GM19043 (cell line): ENCODE measurements at regions not wholly inside any gene's neighbourhood (a gene's known extent, or its start where the extent isn't known, plus 50 kb on each side); places are given as distances from the start of the nearest gene placed in this dataset.
"Not testable (repeated sequence)": the region's sequence is repeated elsewhere in the genome, so short reads cannot be mapped to it uniquely, and the experiment has no call there.

Source experiments
- ATAC-seq: cut with Tn5 transposase; IDR thresholded peaks from one replicate; pipeline ENCODE4 v1.9.1; 2021; ENCODE audit warnings: low read depth; ENCODE audit not compliant: unreplicated experiment

DNA sequence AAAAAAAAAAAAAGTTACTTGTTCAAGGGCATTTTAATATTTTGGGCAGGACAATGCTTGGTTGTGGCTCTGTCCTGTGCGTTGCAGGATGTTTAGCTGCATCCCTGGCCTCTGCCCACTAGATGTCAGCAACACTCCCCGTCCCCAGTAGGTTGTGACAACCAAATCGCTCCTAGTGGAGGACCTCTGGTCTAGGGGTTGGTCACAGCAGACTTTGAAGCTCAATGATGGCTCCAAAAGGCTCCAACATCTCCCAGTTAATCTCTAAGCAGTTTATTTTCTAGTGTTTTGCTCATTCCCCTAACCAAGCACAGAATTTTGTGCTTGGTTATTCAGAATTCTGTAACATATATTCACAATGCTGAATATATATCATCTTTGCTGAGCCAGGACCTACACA lies 67.0 kb downstream of the CHRNA1 start:
- peak; percentile 89 for ATAC-seq

DNA sequence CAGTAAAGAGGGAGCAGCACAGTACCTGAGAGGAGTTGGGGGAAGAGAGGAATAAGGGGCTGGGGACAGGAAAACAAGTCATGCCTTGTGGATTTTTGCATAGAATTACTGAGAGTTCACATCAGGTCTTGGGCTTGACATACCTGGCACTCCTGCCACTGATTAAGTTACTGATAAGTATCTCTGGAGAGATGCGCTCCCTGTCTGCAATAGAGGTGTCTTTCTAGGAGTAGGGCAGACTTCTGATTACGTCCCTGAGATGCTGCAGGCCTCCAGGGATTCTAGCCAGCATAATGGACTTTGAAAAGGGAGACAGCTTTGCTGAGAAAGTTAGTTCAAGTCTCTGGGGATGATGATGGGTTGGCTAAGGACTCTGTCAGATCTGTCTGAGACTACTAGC lies 69.4 kb downstream of the CHRNA1 start:
- no peak for ATAC-seq

GRCh38 chr2:174694196-174694878 lies 69.9 kb downstream of the CHRNA1 start:
- ATAC-seq = no peak

DNA sequence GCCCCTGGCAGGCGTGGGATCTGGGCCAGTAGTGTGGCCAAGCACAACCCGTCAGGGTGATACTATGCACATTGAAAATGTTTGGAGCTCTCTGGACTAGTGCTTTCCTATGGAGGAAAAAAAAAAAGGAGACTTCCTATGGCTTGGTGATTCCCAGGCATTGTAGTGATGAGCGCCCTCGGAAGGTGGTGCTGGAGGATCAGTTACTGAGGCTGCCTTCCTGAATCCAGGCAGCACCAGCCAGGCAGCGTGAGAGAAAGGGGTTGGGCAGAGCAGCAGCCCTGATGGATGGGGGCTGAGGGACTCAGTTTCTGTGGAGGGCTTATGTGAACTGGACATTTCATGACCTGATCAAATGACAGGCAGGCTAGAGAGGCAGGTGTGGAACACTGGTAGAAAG lies 70.9 kb downstream of the CHRNA1 start:
- no peak for ATAC-seq

- no peak for ATAC-seq
These were observed 71.9 kb downstream of the CHRNA1 start for GRCh38 chr2:174692256-174692919.

- ATAC-seq = no peak
These were observed 73.0 kb downstream of the CHRNA1 start for GRCh38 chr2:174691201-174691779.

DNA sequence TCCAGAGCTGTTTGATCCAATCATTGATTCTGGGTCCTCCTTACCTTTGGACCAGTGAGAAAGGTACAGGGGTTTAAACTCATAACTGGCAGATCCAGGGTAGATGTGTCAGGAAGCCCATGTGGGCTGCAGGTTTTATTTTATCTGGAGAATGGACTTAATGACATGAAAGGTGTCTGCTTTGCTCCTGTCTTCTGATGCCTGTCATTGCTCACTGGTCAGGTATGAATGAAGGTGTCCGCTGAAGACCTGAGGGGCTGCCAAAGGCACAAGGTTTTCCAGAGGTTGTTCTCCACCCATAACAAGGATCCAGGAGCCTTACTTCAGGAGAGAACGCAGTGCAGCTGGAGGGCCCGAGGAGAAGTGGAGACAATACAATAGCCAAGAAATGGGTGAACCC lies 74.2 kb downstream of the CHRNA1 start:
- ATAC-seq = no peak

- ATAC-seq = no peak
These were observed 76.2 kb downstream of the CHRNA1 start for GRCh38 chr2:174688079-174688478.

- no peak for ATAC-seq
These were observed 77.8 kb downstream of the CHRNA1 start for GRCh38 chr2:174686430-174686829.

DNA sequence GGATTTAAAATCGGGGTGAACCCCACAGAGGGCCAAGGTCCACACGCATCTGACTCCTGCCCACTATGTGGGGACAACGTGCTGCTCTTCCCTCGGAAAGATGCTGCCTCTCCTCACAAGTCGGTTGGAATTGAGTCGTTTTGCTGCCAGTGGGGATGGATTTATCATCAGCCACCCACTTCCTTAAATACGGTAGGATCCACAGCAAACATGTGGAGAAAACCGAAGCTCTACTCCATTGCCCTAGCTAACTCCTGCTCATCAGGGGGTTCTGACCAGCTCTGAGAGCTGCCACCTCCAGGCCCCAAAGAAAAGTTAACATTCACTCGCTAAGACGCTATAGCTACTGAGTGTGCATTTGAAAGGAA lies 80.9 kb downstream of the CHRNA1 start:
- peak; percentile 48 for ATAC-seq

DNA sequence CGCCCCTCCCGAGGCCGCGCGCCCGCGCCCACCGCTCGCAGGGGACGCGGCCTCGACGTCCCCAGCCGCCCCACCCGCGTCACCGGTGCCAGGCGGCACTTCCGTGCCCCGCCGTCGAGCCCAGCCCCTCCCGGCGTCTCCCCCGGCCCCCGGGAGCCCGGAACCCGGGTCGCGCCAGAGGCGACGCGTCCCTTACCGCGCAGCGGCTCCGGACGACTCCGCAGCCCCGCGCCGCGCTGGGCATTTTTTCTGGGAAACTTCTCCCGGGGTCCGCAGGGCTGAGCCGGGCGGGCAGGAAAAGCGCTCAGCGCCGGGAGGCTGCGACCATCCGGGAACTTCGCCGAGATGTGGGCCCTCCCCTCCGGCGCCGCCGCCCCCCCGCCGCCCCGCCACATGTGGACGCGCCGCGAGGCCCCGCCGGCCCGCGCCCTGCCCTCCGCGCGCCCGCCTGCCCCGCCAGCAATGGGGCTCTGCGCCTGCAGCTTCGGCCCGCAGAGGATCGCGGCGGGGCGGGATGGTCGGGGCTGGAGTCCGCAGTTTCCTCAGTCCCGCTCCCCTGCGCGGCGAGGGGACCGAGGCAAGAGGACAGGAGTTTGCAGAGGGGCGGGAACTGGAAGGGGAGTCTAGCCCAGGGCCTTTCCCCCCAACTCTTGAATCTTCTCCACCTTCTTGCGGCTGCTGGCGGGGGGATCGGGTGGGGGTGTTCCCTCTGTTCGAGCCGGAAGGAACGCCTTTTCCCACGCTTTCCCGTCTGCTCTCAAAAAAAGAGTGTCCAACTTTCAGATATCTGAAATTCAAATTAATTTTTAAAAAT lies 81.5 kb downstream of the CHRNA1 start:
- peak; percentile 45 for ATAC-seq

- ATAC-seq = peak; percentile 43
These were observed 82.2 kb downstream of the CHRNA1 start for GRCh38 chr2:174682007-174682577.

DNA sequence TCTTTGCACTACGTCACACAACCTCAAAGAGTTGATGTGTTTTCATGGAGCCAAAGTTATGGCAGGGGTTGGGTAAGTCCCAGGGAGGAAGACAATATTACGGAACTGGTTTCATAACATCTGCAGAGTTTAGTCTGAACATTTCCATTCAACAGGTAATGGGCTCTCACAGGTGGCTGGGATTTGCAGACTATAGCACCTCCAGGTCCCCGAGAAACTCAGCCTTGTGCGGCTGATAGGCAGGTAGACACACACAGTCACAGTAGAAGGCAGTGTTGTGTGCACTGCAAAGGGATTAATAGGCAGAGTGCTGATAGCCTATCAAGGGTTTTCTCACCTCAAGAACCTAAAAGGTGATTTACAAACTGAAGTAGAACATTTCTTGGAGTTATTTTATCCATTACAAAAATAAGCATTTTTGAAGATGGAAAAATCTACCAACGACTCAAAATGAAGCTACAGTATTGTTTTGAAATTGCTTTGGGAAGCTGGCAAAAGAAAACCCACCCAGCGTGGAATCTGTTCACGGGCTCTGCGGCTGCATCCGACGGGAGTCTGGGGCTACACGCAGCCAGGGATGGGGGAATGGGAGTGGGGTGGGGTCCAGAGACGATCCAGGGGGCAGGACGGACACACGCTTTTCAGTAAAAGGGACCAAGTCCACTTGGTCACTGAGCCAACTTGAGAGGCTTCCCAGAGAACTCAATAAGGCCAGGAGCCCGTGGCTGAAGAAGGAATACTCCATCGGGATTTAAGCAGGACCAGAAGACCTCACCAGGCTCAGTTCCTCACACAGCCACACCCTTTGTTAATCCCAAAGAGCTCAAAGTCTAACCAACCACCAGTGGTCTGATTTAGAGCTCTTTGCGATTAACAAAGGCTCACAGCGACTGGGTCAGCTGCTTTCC lies 82.9 kb downstream of the CHRNA1 start:
- ATAC-seq = no peak

DNA sequence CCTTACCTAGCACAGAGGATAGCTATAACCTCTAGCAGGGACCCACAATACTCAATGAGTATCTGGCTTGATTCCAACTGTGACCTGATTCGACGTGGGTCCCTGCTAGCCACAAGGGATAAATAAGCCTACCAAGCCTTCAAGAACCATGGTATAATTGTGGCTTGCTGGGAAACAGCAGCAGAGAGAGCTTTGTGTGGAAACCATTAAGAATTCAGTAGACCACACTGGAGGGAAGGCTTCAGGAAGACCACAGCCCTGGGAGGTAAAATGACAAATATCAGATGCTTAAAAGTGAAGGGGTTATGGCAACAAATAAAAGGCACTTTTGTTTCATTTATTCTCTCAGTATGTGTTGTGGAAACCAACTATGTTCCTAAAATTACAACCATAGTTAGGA lies 82.6 kb upstream of the WIPF1 start:
- ATAC-seq = no peak

DNA sequence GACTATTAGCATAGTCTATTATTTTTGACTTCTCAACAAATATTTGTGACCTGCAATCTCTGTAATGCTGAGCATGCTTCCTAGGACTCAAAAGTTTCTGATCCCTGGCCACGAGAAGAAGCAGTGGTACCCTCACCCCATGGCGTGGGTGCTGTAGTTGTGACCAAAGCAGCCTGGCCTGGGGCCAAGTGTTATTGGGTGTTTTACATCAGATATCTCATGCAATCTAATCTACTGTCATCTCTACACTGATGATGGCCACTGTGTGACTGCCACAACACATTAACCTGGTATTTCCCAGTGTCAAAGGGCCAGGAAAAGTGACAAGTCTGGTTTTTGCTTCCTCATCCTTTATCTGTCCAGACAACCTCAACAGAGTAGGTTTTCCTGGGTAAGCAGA lies 80.8 kb upstream of the WIPF1 start:
- ATAC-seq = no peak

DNA sequence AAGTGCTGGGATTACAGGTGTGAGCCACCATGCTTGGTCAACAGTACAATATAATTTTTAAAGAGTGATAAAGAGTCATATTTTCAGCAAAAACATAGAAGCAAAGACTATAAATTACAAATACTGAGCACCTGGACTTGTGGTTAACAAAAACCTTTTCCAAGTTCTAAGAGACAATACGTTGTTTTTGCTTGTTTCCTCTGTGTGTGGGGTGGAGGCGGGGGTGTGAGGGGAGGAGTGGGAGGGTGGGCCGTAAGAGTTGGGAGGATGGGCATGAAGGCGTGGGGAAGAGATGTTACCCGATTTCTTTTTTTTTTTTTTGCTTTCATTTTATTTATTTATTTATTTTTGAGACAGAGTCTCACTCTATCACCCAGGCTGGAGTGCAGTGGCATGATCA lies 78.0 kb upstream of the WIPF1 start:
- no peak for ATAC-seq

DNA sequence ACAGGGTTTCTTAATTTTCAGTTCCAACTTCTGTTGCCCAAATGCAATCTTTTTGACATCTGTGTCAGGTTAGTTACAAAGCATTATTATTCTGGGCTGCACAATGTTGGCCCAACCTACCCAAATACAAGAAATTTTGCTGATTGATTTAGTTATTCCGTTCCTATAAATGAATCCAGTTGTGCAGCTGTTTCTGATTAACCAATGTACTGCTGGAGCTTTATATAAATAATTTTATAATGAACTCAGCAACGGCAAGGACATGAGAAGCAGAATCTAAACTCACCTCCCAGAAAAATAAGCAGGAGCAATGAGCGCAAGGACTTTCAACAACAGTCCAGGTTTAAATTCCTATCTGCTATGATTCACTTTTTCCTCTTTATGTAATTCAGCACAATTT lies 76.3 kb upstream of the WIPF1 start:
- ATAC-seq = no peak

DNA sequence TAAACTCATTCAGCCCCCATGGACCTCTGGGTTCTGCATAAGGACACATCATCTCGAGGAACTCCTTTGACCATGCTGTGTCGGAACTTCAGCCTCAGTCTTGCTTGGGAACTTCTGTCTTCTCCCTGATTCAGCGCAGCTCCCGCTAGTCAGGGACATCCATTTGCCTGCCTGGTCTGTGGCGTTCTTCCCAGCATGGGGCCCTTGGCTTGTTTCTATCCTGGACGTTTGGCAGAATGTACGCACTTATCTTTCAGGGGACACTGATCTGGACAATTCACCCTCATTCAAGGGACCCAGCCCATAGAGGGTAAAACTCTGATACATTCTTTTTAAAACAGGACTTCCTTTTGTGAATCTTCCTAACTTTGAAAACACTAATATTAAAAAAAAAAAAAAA lies 75.8 kb upstream of the WIPF1 start:
- ATAC-seq = no peak

DNA sequence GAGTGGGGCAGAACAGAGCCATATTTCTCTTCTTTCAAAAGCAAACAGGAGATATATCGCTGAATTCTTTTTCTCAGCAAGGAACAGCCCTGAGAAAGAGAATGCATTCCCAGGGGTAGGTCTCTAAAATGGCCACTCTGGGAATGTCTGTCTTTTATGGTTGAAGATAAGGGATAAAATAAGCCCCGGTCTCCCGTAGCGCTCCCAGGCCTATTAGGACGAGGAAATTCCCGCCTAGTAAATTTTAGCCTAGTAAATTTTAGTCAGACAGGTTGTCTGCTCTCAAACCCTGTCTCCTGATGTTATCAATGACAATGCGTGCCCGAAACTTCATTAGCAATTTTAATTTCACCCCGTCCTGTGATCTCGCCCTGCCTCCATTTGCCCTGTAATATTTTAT lies 73.9 kb upstream of the WIPF1 start:
- not testable (repeated sequence) for ATAC-seq

GRCh38 chr2:174670446-174670845 lies 72.8 kb upstream of the WIPF1 start:
- no peak for ATAC-seq
